Choroid plexus epithelial cell (primary cell): ENCODE measurements at regions not wholly inside any gene's neighbourhood (a gene's known extent, or its start where the extent isn't known, plus 50 kb on each side); places are given as distances from the start of the nearest gene placed in this dataset.
A peak's percentile ranks its signal among the peaks of the same experiment; 100 is the strongest.
"Not testable (repeated sequence)": the region's sequence is repeated elsewhere in the genome, so short reads cannot be mapped to it uniquely, and the experiment has no call there.

Source experiments
- DNase-seq: peaks from one replicate; pipeline ENCODE4 v3.0.0-alpha.2; 2010; ENCODE audit warnings: low read depth
- H3K4me3 ChIP-seq: 2 replicates; pipeline ENCODE4 v1.5.1; 2011; ENCODE audit warnings: low read depth, mild to moderate bottlenecking, control low read depth, low read length, moderate library complexity
- TF ChIP-seq, protein P1 (sequence below): conservative IDR thresholded peaks from 2 replicates; pipeline ENCODE4 v1.5.1; 2011; ENCODE audit warnings: low read depth, mild to moderate bottlenecking, control low read depth, inconsistent platforms, low read length, moderate library complexity

DNA sequence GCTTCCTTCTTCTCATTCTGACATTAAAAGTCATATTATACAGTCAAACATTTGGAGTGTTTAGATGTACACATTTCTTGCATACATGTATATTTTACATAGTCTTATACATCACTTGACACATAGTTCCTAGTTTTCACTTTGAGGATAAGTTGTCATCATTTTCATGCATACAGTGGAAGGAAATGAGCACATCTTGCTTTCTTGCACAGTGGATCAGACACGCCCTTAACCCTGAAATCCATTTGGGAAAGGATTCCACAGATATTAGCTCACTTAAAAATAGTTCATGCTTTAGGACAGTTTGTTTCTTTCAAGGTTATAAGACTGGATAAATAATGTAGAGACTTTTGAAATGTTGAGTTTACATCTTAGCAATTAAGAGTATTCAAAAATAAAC, 148.6 kb upstream of the MME start:
- no peak overlapping the region for H3K4me3 ChIP-seq
- DNase-seq, result peak; percentile 15
- TF ChIP-seq, protein P1, sequence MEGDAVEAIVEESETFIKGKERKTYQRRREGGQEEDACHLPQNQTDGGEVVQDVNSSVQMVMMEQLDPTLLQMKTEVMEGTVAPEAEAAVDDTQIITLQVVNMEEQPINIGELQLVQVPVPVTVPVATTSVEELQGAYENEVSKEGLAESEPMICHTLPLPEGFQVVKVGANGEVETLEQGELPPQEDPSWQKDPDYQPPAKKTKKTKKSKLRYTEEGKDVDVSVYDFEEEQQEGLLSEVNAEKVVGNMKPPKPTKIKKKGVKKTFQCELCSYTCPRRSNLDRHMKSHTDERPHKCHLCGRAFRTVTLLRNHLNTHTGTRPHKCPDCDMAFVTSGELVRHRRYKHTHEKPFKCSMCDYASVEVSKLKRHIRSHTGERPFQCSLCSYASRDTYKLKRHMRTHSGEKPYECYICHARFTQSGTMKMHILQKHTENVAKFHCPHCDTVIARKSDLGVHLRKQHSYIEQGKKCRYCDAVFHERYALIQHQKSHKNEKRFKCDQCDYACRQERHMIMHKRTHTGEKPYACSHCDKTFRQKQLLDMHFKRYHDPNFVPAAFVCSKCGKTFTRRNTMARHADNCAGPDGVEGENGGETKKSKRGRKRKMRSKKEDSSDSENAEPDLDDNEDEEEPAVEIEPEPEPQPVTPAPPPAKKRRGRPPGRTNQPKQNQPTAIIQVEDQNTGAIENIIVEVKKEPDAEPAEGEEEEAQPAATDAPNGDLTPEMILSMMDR, result no peak

DNA sequence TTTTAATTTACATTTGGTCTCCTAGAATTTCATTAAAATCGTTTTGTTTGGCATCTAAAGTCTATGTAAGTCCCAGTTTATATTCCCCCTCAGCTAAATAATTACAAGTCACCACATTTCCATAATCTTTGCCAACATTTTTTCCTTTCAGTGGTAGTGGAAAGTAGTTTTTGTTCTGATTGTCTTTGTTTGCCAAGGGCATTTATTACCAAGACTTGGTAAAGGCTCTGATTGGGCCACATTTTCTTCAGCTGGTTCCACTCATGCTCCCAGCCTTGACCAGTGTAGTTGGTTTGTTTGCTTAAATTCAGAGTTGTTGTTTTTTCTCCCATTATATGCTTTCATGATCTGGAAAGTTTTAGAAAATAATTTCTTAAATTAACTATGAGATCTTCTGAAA, 153.4 kb upstream of the MME start:
- DNase-seq, result no peak

DNA sequence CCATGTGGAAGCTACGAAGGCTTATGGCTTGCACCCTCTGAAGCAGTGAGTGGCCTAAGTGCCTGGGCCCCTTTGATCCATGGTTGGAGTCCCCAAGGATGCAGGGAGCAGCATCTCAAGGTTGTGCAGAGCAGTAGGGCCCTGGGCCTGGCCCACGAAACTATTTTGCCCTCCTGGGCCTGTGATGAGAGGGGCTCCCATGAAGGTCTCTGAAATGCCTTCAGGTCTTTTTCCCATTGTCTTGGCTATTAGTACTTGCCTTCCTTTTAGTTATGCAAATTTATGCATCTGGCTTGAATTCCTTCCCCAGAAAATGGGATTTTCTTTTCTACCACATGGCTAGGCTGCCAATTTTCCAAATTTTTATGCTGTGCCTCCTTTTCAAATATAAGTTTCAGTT, 158.8 kb upstream of the MME start:
- no peak overlapping the region for H3K4me3 ChIP-seq
- TF ChIP-seq, protein P1, result no peak
- DNase-seq, result no peak

More for the DNA sequence above, 153.4 kb upstream of the MME start:
- TF ChIP-seq, protein P1, result no peak
- H3K4me3 ChIP-seq, result no peak overlapping the region

DNA sequence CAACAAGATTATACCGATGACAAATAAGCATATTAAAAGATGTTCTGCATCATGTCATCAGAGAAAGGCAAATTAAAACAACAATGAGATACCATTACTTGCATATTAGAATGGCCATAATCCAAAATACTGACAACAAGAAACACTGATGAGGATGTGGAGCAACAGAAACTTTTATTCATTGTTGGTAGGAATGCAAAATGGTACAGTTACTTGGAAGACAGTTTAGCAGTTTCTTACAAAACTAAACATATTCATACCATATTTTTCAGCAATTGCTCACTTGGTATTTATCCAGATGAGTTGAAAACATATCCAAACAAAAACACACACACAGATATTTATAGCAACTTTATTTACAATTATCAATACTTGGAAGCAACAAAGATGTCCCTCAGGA, 160.9 kb upstream of the MME start:
- H3K4me3 ChIP-seq, result no peak overlapping the region
- DNase-seq, result no peak
- TF ChIP-seq, protein P1, result no peak

DNA sequence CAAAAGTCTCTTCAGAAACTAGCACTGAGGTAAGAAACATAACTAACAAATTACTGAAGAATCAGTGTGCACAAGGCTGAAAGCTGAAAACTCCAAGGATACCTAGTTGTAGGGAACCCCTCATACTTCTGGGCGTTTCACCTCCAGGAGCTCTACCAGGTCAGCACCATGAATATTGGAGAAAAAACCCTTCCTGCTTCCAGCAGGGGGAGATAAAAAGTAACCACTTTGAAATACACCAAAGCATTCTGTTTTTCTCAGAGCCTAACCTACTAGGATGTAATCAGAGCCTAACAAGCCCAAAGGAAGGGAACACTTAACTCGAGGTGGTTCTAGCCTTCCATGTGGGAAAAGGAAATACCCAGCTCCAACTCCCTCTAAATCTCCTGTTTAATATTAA, 175.8 kb upstream of the MME start:
- TF ChIP-seq, protein P1, result peak; percentile 70
- H3K4me3 ChIP-seq, result no peak overlapping the region
- peak; percentile 64 for DNase-seq

DNA sequence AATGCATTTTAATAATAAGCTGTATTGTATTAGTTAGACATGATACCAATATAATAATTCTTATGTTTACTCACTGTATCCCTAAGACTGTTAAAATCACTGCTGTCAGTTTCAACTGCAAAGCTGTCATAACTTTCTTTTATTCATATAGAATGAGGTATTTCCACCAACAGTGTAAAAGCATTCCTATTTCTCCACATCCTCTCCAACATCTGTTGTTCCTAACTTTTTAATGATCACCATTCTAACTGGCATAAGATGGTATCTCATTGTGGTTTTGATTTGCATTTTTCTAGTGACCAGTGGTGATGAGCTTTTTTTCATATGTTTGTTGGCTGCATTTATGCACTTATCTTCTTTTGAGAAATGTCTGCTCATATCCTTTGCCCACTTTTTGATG, 177.6 kb upstream of the MME start:
- DNase-seq, H3K4me3 ChIP-seq: not testable (repeated sequence)

DNA sequence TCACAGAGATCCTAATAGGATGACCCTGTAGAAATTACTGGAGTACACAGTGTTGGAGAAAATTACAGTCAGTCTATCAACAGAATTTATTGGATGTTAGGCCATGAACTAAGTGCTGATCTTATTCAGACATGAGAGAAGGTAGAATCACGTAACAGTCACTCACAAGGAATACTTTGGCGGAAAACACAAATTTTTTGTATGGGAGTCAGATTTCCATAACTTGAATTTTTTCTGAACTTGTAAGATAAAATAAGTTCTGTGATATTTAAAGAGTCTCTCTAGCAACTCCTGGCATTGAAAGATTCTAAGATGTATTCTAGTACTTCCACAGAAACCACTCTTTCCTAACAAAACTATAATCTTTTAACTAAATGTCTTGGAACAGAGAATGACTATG, 178.8 kb upstream of the MME start:
- DNase-seq, result no peak
- TF ChIP-seq, protein P1, result no peak
- no peak overlapping the region for H3K4me3 ChIP-seq

DNA sequence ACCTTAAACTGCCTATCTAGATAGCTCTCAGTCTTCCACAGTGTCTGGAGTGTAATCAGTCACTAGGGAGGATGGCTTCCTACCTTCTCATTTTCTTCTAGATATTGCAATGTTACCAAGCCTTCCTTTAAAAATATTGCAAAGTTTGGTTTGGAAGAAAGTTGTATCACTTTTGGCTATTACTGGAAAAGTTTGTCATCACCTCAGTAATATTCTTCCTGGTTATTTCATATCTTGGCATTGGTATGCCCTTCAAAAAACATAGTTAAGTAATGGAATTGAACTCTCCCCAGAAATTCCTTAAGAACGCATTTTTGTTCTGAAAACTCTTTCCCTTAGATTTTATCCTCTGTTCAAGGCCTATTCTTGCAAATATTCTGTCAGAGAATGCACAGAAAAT, 179.3 kb upstream of the MME start:
- no peak overlapping the region for H3K4me3 ChIP-seq
- no peak for DNase-seq
- TF ChIP-seq, protein P1, result no peak
